Activated T-helper 9 cell treated with anti-CD3 and anti-CD28 coated beads, Interleukin-2, amount 50 U/mL, for 16 hours (primary cell): ENCODE measurements at regions not wholly inside any gene's neighbourhood (a gene's known extent, or its start where the extent isn't known, plus 50 kb on each side); places are given as distances from the start of the nearest gene placed in this dataset.

Experiments
- DNase-seq: peaks from one replicate; pipeline ENCODE4 v3.0.0-alpha.2; 2020; ENCODE audit warnings: low read depth

- no peak for DNase-seq
Observed at GRCh38 chr11:134908583-134908982, 496.5 kb upstream of the B3GAT1 start.

GRCh38 chr11:134907636-134908035 lies 495.6 kb upstream of the B3GAT1 start:
- DNase-seq = no peak

GRCh38 chr11:134906356-134906955 lies 494.4 kb upstream of the B3GAT1 start:
- no peak for DNase-seq

- DNase-seq = no peak
Observed at GRCh38 chr11:134905928-134906327, 493.9 kb upstream of the B3GAT1 start.

GRCh38 chr11:134905517-134905916 lies 493.5 kb upstream of the B3GAT1 start:
- DNase-seq = no peak

- DNase-seq = no peak
Observed at GRCh38 chr11:134904103-134904790, 492.2 kb upstream of the B3GAT1 start.

GRCh38 chr11:134901955-134902918 lies 490.2 kb upstream of the B3GAT1 start:
- no peak for DNase-seq

GRCh38 chr11:134901542-134901941 lies 489.5 kb upstream of the B3GAT1 start:
- no peak for DNase-seq

GRCh38 chr11:134893810-134894685 lies 482.0 kb upstream of the B3GAT1 start:
- DNase-seq = no peak

GRCh38 chr11:134890446-134890845 lies 478.4 kb upstream of the B3GAT1 start:
- no peak for DNase-seq

GRCh38 chr11:134889832-134890231 lies 477.8 kb upstream of the B3GAT1 start:
- DNase-seq = no peak

- DNase-seq = no peak
Observed at GRCh38 chr11:134888821-134889220, 476.8 kb upstream of the B3GAT1 start.

GRCh38 chr11:134887896-134888295 lies 475.9 kb upstream of the B3GAT1 start:
- no peak for DNase-seq

- no peak for DNase-seq
Observed at GRCh38 chr11:134883484-134883883, 471.4 kb upstream of the B3GAT1 start.

- no peak for DNase-seq
Observed at GRCh38 chr11:134882671-134883297, 470.7 kb upstream of the B3GAT1 start.

GRCh38 chr11:134882141-134882540 lies 470.1 kb upstream of the B3GAT1 start:
- DNase-seq = no peak

- no peak for DNase-seq
Observed at GRCh38 chr11:134880788-134881187, 468.7 kb upstream of the B3GAT1 start.

GRCh38 chr11:134879931-134880330 lies 467.9 kb upstream of the B3GAT1 start:
- DNase-seq = no peak

GRCh38 chr11:134879341-134879740 lies 467.3 kb upstream of the B3GAT1 start:
- DNase-seq = no peak

- no peak for DNase-seq
Observed at GRCh38 chr11:134878785-134879184, 466.7 kb upstream of the B3GAT1 start.

GRCh38 chr11:134876226-134876625 lies 464.2 kb upstream of the B3GAT1 start:
- no peak for DNase-seq
